Stimulated activated naive B cell treated with anti-CD40 and anti-IgM and Interleukin-4, amounts not matched to agents 10 μg/mL and 1 μg/mL and 100 μg/mL, for 72 hours (primary cell): ENCODE measurements at regions not wholly inside any gene's neighbourhood (a gene's known extent, or its start where the extent isn't known, plus 50 kb on each side); places are given as distances from the start of the nearest gene placed in this dataset.

Source experiments
- ATAC-seq, 2 donors: fragments of 150-1000 bp; cut with Tn5 transposase; replicated peaks; 2 replicates each; pipeline ENCODE4 v1.10.0; 2021; ENCODE audit warnings: moderate library complexity in 1 of 2
- DNase-seq: peaks from one replicate; pipeline ENCODE4 v3.0.0; 2021
- H3K27ac Mint-ChIP-seq: one replicate; pipeline ENCODE4 v1.8.0; 2022; ENCODE audit warnings: mild to moderate bottlenecking, mixed read lengths
- H3K27me3 Mint-ChIP-seq, 2 donors: one replicate each; pipeline ENCODE4 v1.8.0; 2022; ENCODE audit warnings: mixed read lengths in 2 of 2
- H3K36me3 Mint-ChIP-seq, 2 donors: one replicate each; pipeline ENCODE4 v1.8.0; 2022; ENCODE audit warnings: mixed read lengths in 2 of 2, mild to moderate bottlenecking in 1 of 2
- H3K4me1 Mint-ChIP-seq, 2 donors: one replicate each; pipeline ENCODE4 v1.8.0; 2022; ENCODE audit warnings: mixed read lengths in 2 of 2, mild to moderate bottlenecking in 1 of 2
- H3K4me3 Mint-ChIP-seq, 2 donors: one replicate each; pipeline ENCODE4 v1.8.0; 2022; ENCODE audit warnings: mild to moderate bottlenecking in 2 of 2, mixed read lengths in 2 of 2, moderate library complexity in 1 of 2
- H3K9me3 Mint-ChIP-seq, 2 donors: one replicate each; pipeline ENCODE4 v1.8.0; 2022; ENCODE audit warnings: mixed read lengths in 2 of 2, mild to moderate bottlenecking in 1 of 2

GRCh38 chr19:30089086-30089665, 147.1 kb downstream of the URI1 start:
- ATAC-seq (no peak), DNase-seq (no peak)
- Mint-ChIP-seq H3K9me3 (no peaks in the 10 kb centered on the region), H3K27me3 (peaks cover 3 to 4% of the 10 kb centered on the region in 2 donors), H3K36me3 (no peaks in the 10 kb centered on the region), H3K4me3 (no peak overlapping the region), H3K27ac (no peak overlapping the region), H3K4me1 (no peaks in the 10 kb centered on the region)

- no peaks in the 10 kb centered on the region for H3K36me3 Mint-ChIP-seq
- peaks cover 4 to 7% of the 10 kb centered on the region in 2 donors for H3K27me3 Mint-ChIP-seq
- DNase-seq (no peak), ATAC-seq (no peak)
- H3K4me1 Mint-ChIP-seq: no peaks in the 10 kb centered on the region
- no peak overlapping the region for H3K27ac Mint-ChIP-seq
- no peaks in the 10 kb centered on the region for H3K9me3 Mint-ChIP-seq
- H3K4me3 Mint-ChIP-seq: no peak overlapping the region
These were observed 148.4 kb downstream of the URI1 start for GRCh38 chr19:30090476-30090875.

GRCh38 chr19:30090963-30091362, 148.9 kb downstream of the URI1 start:
- DNase-seq (no peak), ATAC-seq (no peak)
- H3K9me3 Mint-ChIP-seq: no peaks in the 10 kb centered on the region
- peaks cover 4 to 7% of the 10 kb centered on the region in 2 donors for H3K27me3 Mint-ChIP-seq
- H3K4me3 Mint-ChIP-seq: no peak overlapping the region
- no peaks in the 10 kb centered on the region for H3K36me3 Mint-ChIP-seq
- no peak overlapping the region for H3K27ac Mint-ChIP-seq
- H3K4me1 Mint-ChIP-seq: no peaks in the 10 kb centered on the region

- Mint-ChIP-seq H3K4me1 (no peaks in the 10 kb centered on the region), H3K4me3 (no peak overlapping the region), H3K36me3 (no peaks in the 10 kb centered on the region), H3K27me3 (peaks cover 4 to 7% of the 10 kb centered on the region in 2 donors), H3K9me3 (no peaks in the 10 kb centered on the region), H3K27ac (no peak overlapping the region)
- ATAC-seq: no peak
- DNase-seq: no peak
These were observed 149.4 kb downstream of the URI1 start for GRCh38 chr19:30091456-30091855.

GRCh38 chr19:30091856-30092255, 149.8 kb downstream of the URI1 start:
- no peaks in the 10 kb centered on the region for H3K4me1 Mint-ChIP-seq
- ATAC-seq (no peak), DNase-seq (no peak)
- no peak overlapping the region for H3K27ac Mint-ChIP-seq
- peaks cover 7 to 8% of the 10 kb centered on the region in 2 donors for H3K27me3 Mint-ChIP-seq
- no peaks in the 10 kb centered on the region for H3K9me3 Mint-ChIP-seq
- H3K36me3 Mint-ChIP-seq: no peaks in the 10 kb centered on the region
- H3K4me3 Mint-ChIP-seq: no peak overlapping the region

GRCh38 chr19:30092721-30093569, 150.9 kb downstream of the URI1 start:
- DNase-seq (no peak), ATAC-seq (no peak)
- Mint-ChIP-seq H3K27me3 (peaks cover 7 to 9% of the 10 kb centered on the region in 2 donors), H3K4me1 (no peaks in the 10 kb centered on the region), H3K27ac (no peak overlapping the region), H3K9me3 (no peaks in the 10 kb centered on the region), H3K36me3 (no peaks in the 10 kb centered on the region), H3K4me3 (no peak overlapping the region)

- no peak for DNase-seq
- Mint-ChIP-seq H3K27ac (no peak overlapping the region), H3K27me3 (peaks cover 7 to 9% of the 10 kb centered on the region in 2 donors), H3K36me3 (no peaks in the 10 kb centered on the region), H3K4me3 (no peak overlapping the region), H3K9me3 (no peaks in the 10 kb centered on the region), H3K4me1 (no peaks in the 10 kb centered on the region)
- ATAC-seq: no peak
These were observed 152.1 kb downstream of the URI1 start for GRCh38 chr19:30093966-30094755.

- Mint-ChIP-seq H3K4me1 (no peaks in the 10 kb centered on the region), H3K36me3 (no peaks in the 10 kb centered on the region), H3K9me3 (no peaks in the 10 kb centered on the region), H3K27ac (no peak overlapping the region), H3K4me3 (no peak overlapping the region), H3K27me3 (peaks cover 7 to 9% of the 10 kb centered on the region in 2 donors)
- ATAC-seq (no peak), DNase-seq (no peak)
These were observed 152.7 kb downstream of the URI1 start for GRCh38 chr19:30094756-30095140.

GRCh38 chr19:30095171-30095570, 153.1 kb downstream of the URI1 start:
- ATAC-seq (no peak), DNase-seq (no peak)
- H3K9me3 Mint-ChIP-seq: no peaks in the 10 kb centered on the region
- H3K4me1 Mint-ChIP-seq: no peaks in the 10 kb centered on the region
- H3K27me3 Mint-ChIP-seq: peaks cover 7 to 9% of the 10 kb centered on the region in 2 donors
- no peak overlapping the region for H3K27ac Mint-ChIP-seq
- no peak overlapping the region for H3K4me3 Mint-ChIP-seq
- no peaks in the 10 kb centered on the region for H3K36me3 Mint-ChIP-seq

GRCh38 chr19:30096596-30097370, 154.7 kb downstream of the URI1 start:
- H3K4me3 Mint-ChIP-seq: no peak overlapping the region

GRCh38 chr19:30097746-30098280, 155.8 kb downstream of the URI1 start:
- Mint-ChIP-seq H3K9me3 (peaks cover 3 to 6% of the 10 kb centered on the region in 2 donors), H3K27me3 (peaks cover 5 to 7% of the 10 kb centered on the region in 2 donors), H3K36me3 (no peaks in the 10 kb centered on the region), H3K4me1 (no peaks in the 10 kb centered on the region), H3K27ac (no peak overlapping the region), H3K4me3 (no peak overlapping the region)
- ATAC-seq: no peak
- DNase-seq: no peak

More at GRCh38 chr19:30096596-30097370, 154.7 kb downstream of the URI1 start:
- Mint-ChIP-seq H3K27ac (no peak overlapping the region), H3K9me3 (peaks cover 3 to 5% of the 10 kb centered on the region in 2 donors), H3K27me3 (peaks cover 5 to 7% of the 10 kb centered on the region in 2 donors), H3K4me1 (no peaks in the 10 kb centered on the region), H3K36me3 (no peaks in the 10 kb centered on the region)
- ATAC-seq (no peak), DNase-seq (no peak)

- peaks cover 0 to 6% of the 10 kb centered on the region in 2 donors for H3K27me3 Mint-ChIP-seq
- H3K27ac Mint-ChIP-seq: no peak overlapping the region
- no peaks in the 10 kb centered on the region for H3K4me1 Mint-ChIP-seq
- no peaks in the 10 kb centered on the region for H3K36me3 Mint-ChIP-seq
- ATAC-seq: no peak
- no peak overlapping the region for H3K4me3 Mint-ChIP-seq
- no peak for DNase-seq
- H3K9me3 Mint-ChIP-seq: peaks cover 3 to 6% of the 10 kb centered on the region in 2 donors
These were observed 160.2 kb downstream of the URI1 start for GRCh38 chr19:30102239-30102638.

- ATAC-seq: no peak
- H3K27ac Mint-ChIP-seq: no peak overlapping the region
These were observed 160.6 kb downstream of the URI1 start for GRCh38 chr19:30102666-30103065.

GRCh38 chr19:30103981-30104380, 161.9 kb downstream of the URI1 start:
- Mint-ChIP-seq H3K4me3 (no peak overlapping the region), H3K36me3 (no peaks in the 10 kb centered on the region), H3K27me3 (peaks cover under 1 to 6% of the 10 kb centered on the region in 2 donors), H3K27ac (no peak overlapping the region), H3K4me1 (no peaks in the 10 kb centered on the region), H3K9me3 (peaks cover 3 to 6% of the 10 kb centered on the region in 2 donors)
- ATAC-seq: no peak
- DNase-seq: no peak

More at GRCh38 chr19:30102666-30103065, 160.6 kb downstream of the URI1 start:
- no peak for DNase-seq
- Mint-ChIP-seq H3K36me3 (no peaks in the 10 kb centered on the region), H3K27me3 (peaks cover 0 to 6% of the 10 kb centered on the region in 2 donors), H3K4me1 (no peaks in the 10 kb centered on the region), H3K4me3 (no peak overlapping the region), H3K9me3 (peaks cover 3 to 6% of the 10 kb centered on the region in 2 donors)
